Esophagus (tissue), 2 donors: ENCODE measurements at regions not wholly inside any gene's neighbourhood (a gene's known extent, or its start where the extent isn't known, plus 50 kb on each side); places are given as distances from the start of the nearest gene placed in this dataset.

Experiments
- H3K27ac ChIP-seq, 2 donors: one replicate each; pipeline ENCODE4 v1.5.1; 2013; ENCODE audit warnings: low read depth in 2 of 2, mild to moderate bottlenecking in 2 of 2, inconsistent platforms in 1 of 2, low read length in 1 of 2, moderate library complexity in 1 of 2
- H3K27me3 ChIP-seq, 2 donors: one replicate each; pipeline ENCODE4 v1.6.1; 2013; ENCODE audit warnings: low read length in 2 of 2, control low read depth in 1 of 2, mild to moderate bottlenecking in 1 of 2; ENCODE audit not compliant: insufficient read depth in 2 of 2, control insufficient read depth in 1 of 2
- H3K36me3 ChIP-seq, 2 donors: one replicate each; pipeline ENCODE4 v1.6.1; 2013; ENCODE audit warnings: low read length in 1 of 2; ENCODE audit not compliant: control insufficient read depth in 2 of 2, insufficient read depth in 2 of 2
- H3K4me1 ChIP-seq, 2 donors: one replicate each; pipeline ENCODE4 v1.6.1; 2013; ENCODE audit warnings: low read length in 1 of 2; ENCODE audit not compliant: control insufficient read depth in 2 of 2, insufficient read depth in 2 of 2
- H3K4me3 ChIP-seq, 2 donors: one replicate each; pipeline ENCODE4 v1.5.1; 2013; ENCODE audit warnings: low read length in 2 of 2, mild to moderate bottlenecking in 2 of 2, low read depth in 1 of 2, moderate library complexity in 1 of 2
- H3K9me3 ChIP-seq, 2 donors: one replicate each; pipeline ENCODE4 v1.6.1; 2013; ENCODE audit warnings: mild to moderate bottlenecking in 2 of 2, low read depth in 1 of 2, low read length in 1 of 2, moderate library complexity in 1 of 2; ENCODE audit not compliant: control insufficient read depth in 2 of 2, insufficient read depth in 1 of 2
- WGBS, 2 donors: extraction: QIAGEN DNeasy Blood & Tissue Kit; methylation state at CpG; one replicate each; pipeline ENCODE4 v1.1.7; 2013; 5-methylcytosine and 5-hydroxymethylcytosine counted together
- donor health status: healthy with polysubstance abuse.
- donor health status: Bipolar disorder and iron deficiency.

DNA sequence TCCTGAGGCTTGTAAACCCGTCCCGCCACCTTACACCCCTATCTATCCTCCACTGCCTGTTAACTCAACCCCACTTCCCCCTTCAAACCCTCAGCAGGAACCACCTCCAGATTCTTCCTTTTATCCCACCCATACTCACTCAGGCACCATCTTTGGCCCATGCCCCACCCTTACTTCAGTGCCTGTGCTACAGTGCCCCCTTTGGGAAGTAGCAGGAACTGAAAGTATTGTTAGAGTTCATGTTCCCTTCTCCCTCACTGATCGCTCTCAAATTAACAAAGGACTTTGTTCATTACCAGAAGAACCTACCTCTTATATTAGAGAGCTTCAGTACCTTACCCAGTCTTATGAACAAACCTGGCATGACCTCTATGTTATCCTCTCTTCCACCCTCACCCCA, 92.2 kb upstream of the MOCS2 start:
- H3K36me3 ChIP-seq, result no peaks in the 10 kb centered on the region
- 95% methylated on average over 3 of the region's 3 CpGs for WGBS, 2 donors
- no peaks in the 10 kb centered on the region for H3K27me3 ChIP-seq
- no peak overlapping the region for H3K27ac ChIP-seq
- H3K4me3 ChIP-seq, result no peak overlapping the region
- no peaks in the 10 kb centered on the region for H3K9me3 ChIP-seq
- no peaks in the 10 kb centered on the region for H3K4me1 ChIP-seq

DNA sequence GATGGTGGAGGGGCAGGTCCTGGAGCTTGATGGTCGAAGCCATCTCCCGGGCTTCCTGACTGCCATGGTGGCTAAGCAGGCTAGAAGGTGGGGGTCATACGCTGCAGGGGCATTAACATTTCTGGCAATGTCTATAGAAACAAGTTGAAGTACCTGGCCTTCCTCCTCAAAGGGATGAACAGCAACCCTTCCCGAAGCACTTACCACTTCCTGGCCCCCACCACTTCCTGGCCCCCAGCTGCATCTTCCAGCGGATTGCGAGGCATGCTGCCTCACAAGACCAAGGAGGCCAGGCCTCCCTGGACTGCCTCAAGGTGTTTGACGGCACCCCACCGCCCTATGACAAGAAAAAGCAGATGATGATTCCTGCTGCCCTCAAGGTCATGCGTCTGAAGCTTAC, 97.0 kb upstream of the MOCS2 start:
- Histone ChIP-seq H3K36me3 (no peaks in the 10 kb centered on the region), H3K27me3 (no peaks in the 10 kb centered on the region), H3K4me3 (no peak overlapping the region), H3K4me1 (no peaks in the 10 kb centered on the region), H3K9me3 (no peaks in the 10 kb centered on the region), H3K27ac (no peak overlapping the region)
- WGBS, 2 donors, result 85 to 90% methylated on average over 9 of the region's 9 CpGs

DNA sequence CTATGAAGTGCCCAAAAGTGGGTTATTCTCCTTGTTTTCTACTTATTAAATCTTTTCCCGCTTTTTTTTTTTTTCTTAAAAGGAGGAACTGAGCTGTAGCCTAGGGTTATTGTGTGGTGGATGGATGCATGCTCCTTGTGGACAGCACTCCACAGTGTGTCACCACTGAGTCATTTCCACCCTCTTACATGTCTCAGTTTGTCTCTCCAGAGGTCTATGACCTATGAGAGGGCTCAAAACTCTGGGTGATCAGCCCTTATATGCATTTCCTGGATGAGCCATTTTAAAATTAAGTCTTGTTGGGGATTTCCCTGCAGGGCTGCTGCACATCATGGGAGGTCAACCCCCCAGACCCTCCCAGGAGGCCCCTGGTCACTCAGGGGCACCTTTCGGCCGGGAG, 102.2 kb upstream of the MOCS2 start:
- H3K27ac ChIP-seq, result no peak overlapping the region
- H3K9me3 ChIP-seq, result no peaks in the 10 kb centered on the region
- 88 to 96% methylated on average over 3 of the region's 3 CpGs for WGBS, 2 donors
- no peaks in the 10 kb centered on the region for H3K36me3 ChIP-seq
- H3K4me3 ChIP-seq, result no peak overlapping the region
- no peaks in the 10 kb centered on the region for H3K27me3 ChIP-seq
- H3K4me1 ChIP-seq, result no peaks in the 10 kb centered on the region

DNA sequence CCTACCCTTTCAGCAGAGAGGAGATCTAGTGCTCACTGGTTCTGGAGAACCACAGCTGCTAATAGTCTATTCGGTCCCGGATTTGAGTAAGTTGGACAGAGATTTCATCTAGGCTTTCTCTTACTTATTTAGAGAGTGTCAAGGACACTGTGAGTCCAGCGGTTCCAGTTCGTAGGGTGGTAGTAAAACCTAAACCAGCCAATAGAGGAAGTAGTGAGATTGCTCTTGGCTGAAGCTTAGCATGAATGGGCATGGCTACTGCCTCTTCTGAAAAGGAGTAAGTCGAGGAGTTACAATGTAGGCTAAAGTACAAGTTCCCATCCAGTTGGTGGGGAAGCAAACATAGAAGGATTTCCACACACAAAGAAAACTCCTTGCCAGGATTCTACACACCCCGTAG, 109.6 kb upstream of the MOCS2 start:
- no peaks in the 10 kb centered on the region for H3K36me3 ChIP-seq
- H3K4me3 ChIP-seq, result no peak overlapping the region
- 85 to 91% methylated on average over 6 of the region's 6 CpGs for WGBS, 2 donors
- H3K27ac ChIP-seq, result no peak overlapping the region
- no peaks in the 10 kb centered on the region for H3K27me3 ChIP-seq
- no peaks in the 10 kb centered on the region for H3K4me1 ChIP-seq
- peaks cover 0 to 3% of the 10 kb centered on the region in 2 donors for H3K9me3 ChIP-seq

DNA sequence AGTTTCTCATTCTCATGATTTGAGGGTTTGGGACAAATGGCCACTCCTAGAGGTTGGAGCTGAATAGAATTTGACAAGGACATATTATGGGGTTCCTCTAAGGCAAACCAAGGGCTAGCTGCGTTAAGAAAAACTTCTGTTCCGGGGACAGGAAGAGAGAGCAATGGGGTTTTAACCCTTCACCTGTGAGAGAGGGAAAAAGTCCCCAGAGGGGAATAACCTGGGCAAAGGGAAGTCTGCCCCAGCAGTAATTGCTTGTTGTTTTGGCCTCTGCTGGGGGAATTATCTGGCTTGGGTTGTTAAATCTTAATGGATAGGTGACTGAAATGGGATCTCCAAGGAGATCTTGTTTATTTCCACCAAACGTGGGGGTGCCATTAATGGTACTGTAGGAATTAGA, 110.1 kb upstream of the MOCS2 start:
- H3K27ac ChIP-seq, result no peak overlapping the region

DNA sequence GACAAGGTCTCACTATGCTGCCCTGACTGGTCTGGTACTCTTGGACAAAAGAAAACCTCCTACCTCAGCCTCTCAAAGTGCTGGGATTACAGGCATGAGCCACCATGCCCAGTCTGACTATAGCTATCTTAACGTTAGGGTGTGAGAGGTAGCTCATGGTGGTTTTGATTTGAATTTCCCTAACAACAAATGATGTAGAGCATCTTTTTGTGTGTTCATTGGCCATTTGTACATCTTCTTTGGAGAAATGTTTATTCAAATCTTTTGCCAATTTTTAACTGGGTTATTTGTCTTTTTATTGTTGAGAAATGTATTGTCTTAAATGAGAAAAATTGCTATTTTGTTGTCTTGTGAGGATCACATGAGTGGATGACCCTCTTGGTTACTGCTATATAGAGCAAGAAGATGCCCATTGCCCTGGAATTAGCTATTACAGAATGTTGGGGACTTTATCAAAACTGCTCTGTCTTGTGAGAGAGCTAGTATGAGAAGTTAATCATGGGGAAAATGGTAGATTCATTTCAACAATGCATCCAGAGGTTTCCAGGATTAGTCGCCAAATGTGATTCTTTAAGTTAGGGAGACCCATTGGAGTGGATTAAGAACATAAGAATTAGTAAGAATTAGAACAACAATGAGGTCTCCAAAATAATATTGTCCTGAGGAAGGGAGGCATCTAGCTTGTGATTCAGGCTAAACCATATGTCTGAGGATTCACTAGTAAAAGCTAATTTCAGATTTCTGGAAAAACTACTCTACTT, 124.3 kb upstream of the MOCS2 start:
- H3K36me3 ChIP-seq, result no peaks in the 10 kb centered on the region
- H3K4me3 ChIP-seq, result no peak overlapping the region
- 66 to 67% methylated on average over 2 of the region's 2 CpGs for WGBS, 2 donors
- H3K9me3 ChIP-seq, result no peaks in the 10 kb centered on the region
- H3K27me3 ChIP-seq, result no peaks in the 10 kb centered on the region
- no peaks in the 10 kb centered on the region for H3K4me1 ChIP-seq
- no peak overlapping the region for H3K27ac ChIP-seq

More for the DNA sequence above, 110.1 kb upstream of the MOCS2 start:
- Histone ChIP-seq H3K4me1 (no peaks in the 10 kb centered on the region), H3K9me3 (peaks cover 0 to 3% of the 10 kb centered on the region in 2 donors), H3K4me3 (no peak overlapping the region), H3K27me3 (no peaks in the 10 kb centered on the region), H3K36me3 (no peaks in the 10 kb centered on the region)
- WGBS, 2 donors, result 61 to 78% methylated on average over 3 of the region's 3 CpGs

DNA sequence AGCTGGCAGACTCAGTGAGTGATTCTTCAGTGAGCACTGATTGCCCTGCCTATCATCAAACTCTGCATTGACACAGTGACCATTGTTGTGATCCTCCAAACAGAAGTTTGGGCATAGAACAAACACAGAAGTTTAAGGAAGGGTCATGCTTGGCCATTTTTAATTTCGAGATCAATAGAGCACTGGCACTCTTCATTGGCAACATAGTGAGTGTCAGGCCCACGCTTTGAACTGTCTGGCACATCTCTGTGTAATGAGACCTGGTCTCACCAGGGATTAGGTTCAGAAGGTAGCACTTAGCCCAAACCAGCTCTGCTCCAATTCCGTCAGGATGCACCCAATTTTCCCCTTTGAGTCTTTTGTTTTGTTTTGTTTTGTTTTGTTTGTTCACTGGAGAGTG, 127.1 kb upstream of the MOCS2 start:
- Histone ChIP-seq H3K27ac (no peak overlapping the region), H3K4me3 (no peak overlapping the region), H3K9me3 (no peaks in the 10 kb centered on the region), H3K4me1 (no peaks in the 10 kb centered on the region), H3K27me3 (no peaks in the 10 kb centered on the region), H3K36me3 (no peaks in the 10 kb centered on the region)
- 77 to 85% methylated on average over 3 of the region's 3 CpGs for WGBS, 2 donors

DNA sequence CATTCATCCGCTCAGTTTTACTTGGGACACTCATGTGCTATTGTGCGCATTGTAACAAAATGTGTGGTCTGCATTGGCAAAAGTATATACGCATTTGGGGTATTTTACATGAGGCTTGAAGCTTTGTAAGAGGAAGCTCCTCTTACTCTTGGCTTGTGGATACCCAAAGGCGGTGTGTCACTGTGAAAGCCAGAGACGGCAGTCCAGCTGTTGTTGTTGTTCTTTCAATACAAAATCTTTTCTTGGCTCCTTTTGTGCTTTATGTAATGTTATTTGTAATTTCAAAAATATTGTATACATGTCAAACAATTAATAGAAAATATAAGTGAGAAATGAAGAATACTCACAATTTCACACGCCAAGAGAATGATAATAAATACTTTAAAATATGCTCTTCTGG, 128.3 kb upstream of the MOCS2 start:
- no peaks in the 10 kb centered on the region for H3K27me3 ChIP-seq
- no peaks in the 10 kb centered on the region for H3K9me3 ChIP-seq
- no peak overlapping the region for H3K27ac ChIP-seq
- no peaks in the 10 kb centered on the region for H3K4me1 ChIP-seq
- H3K36me3 ChIP-seq, result no peaks in the 10 kb centered on the region
- H3K4me3 ChIP-seq, result no peak overlapping the region
- WGBS, 2 donors, result 71 to 76% methylated on average over 6 of the region's 6 CpGs

DNA sequence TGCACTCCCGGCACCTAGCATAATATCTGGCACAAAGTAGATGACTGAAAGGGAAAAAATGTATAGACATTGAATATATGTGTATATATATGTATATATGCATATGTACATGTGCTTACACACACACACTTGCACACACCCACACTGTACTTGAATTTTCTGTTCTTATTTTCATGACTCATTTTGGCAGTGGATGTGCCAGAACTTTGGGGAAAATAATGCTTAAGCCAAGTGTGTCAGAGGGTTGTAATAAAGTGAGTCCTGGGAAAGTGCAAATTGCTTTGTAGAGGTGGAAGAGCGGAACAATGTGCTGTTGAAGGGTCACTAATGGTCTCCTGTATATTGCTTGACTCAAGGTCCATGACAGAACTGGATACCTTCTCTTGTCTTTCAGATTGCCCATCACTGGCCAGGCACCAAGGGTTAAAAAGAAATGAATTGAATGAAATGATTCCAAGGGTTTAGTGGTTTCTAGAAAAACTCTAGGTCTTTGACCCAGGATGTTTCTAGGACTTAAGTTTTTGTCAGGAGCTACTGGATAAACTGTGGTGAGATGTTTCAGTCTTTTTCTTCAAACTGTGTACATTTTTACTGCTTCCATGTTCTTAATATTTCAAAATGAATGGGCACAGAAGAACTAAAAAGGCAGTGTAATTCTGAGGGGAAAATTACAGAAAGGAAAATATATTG, 129.9 kb upstream of the MOCS2 start:
- H3K36me3 ChIP-seq, result no peaks in the 10 kb centered on the region
- H3K4me1 ChIP-seq, result no peaks in the 10 kb centered on the region
- no peaks in the 10 kb centered on the region for H3K27me3 ChIP-seq
- no peak overlapping the region for H3K27ac ChIP-seq
- no peaks in the 10 kb centered on the region for H3K9me3 ChIP-seq
- WGBS, 2 donors, result 88% methylated on average over 2 of the region's 2 CpGs
- no peak overlapping the region for H3K4me3 ChIP-seq

DNA sequence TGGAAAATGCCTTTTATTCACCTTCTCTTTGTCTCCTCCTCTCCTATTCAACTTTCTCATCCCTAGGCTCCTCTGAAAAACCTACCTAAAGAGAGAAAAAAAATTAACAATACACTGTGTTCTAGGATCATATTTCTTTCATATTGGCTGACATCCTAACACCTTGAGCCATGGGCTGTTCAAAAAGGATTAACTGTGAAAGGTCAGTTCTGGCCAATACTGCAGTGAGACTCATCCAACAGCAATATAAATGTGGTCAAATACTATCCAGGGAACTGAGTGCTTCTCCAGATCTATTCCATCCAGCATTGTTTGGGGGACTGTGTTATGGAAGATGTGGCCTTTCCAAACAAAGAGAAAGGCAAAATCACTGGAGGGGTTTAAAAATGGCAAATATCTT, 131.1 kb upstream of the MOCS2 start:
- no peaks in the 10 kb centered on the region for H3K36me3 ChIP-seq
- no peaks in the 10 kb centered on the region for H3K27me3 ChIP-seq
- no peak overlapping the region for H3K4me3 ChIP-seq
- no peaks in the 10 kb centered on the region for H3K4me1 ChIP-seq
- H3K9me3 ChIP-seq, result no peaks in the 10 kb centered on the region
- H3K27ac ChIP-seq, result no peak overlapping the region
